ENCODE measurements at regions not wholly inside any gene's neighbourhood (a gene's known extent, or its start where the extent isn't known, plus 50 kb on each side); places are given as distances from the start of the nearest gene placed in this dataset.
"Not testable (repeated sequence)": the region's sequence is repeated elsewhere in the genome, so short reads cannot be mapped to it uniquely, and the experiment has no call there.

DNA sequence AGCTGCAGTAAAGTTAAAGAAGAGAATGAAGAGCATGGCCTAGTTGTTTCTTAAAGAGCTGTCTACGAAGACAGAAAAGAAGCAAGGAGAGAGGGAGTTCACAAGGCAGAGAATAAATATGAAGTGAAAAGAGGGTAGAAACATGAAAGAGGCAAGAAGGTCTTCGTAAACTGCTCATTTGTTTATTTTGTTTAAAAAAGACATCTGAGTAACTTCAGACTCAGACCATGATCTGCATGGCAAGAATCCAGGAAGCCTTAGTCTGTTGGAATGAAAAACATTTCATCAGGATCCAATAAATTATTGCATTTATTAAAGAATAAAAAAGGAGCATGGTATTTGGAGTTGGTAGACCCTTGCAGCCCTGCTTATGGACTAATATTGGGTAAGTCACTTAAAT lies 151.1 kb downstream of the SEM1 start:
- Histone ChIP-seq H3K36me3 (ENCODE audit: control insufficient read depth, insufficient read depth, low read length) (no peaks in the 10 kb centered on the region), H3K4me3 (ENCODE audit: low read depth, low read length) (no peak overlapping the region), H3K27me3 (ENCODE audit: control insufficient read depth, insufficient read depth, low read length) (no peaks in the 10 kb centered on the region)
- TF ChIP-seq, protein P1, sequence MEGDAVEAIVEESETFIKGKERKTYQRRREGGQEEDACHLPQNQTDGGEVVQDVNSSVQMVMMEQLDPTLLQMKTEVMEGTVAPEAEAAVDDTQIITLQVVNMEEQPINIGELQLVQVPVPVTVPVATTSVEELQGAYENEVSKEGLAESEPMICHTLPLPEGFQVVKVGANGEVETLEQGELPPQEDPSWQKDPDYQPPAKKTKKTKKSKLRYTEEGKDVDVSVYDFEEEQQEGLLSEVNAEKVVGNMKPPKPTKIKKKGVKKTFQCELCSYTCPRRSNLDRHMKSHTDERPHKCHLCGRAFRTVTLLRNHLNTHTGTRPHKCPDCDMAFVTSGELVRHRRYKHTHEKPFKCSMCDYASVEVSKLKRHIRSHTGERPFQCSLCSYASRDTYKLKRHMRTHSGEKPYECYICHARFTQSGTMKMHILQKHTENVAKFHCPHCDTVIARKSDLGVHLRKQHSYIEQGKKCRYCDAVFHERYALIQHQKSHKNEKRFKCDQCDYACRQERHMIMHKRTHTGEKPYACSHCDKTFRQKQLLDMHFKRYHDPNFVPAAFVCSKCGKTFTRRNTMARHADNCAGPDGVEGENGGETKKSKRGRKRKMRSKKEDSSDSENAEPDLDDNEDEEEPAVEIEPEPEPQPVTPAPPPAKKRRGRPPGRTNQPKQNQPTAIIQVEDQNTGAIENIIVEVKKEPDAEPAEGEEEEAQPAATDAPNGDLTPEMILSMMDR (IDR thresholded peaks at IDR 0.05; ENCODE audit: insufficient read depth, low read length, poor library complexity, severe bottlenecking) = no peak
- no peak for DNase-seq (ENCODE audit: low read depth)

DNA sequence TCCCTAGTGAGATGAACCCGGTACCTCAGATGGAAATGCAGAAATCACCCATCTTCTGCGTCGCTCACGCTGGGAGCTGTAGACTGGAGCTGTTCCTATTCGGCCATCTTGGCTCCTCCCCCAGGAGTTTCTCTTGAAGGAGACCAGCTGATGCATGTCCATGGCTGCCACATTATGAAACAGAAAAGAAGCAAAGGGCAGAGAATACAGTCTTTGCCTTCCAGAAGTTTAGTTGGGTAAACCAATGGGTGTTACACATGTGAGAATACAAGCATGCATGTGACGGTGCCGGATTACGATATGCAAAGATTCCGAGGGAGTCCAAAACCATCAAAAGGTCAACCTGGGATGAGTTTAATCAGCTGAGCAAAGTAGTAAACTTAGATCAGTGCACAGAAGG lies 151.6 kb downstream of the SEM1 start:
- Histone ChIP-seq H3K36me3 (ENCODE audit: control insufficient read depth, insufficient read depth, low read length) (no peaks in the 10 kb centered on the region), H3K27me3 (ENCODE audit: control insufficient read depth, insufficient read depth, low read length) (no peaks in the 10 kb centered on the region), H3K4me3 (ENCODE audit: low read depth, low read length) (no peak overlapping the region)
- TF ChIP-seq, protein P1 (IDR thresholded peaks at IDR 0.05; ENCODE audit: insufficient read depth, low read length, poor library complexity, severe bottlenecking) = no peak
- DNase-seq (ENCODE audit: low read depth) = no peak

DNA sequence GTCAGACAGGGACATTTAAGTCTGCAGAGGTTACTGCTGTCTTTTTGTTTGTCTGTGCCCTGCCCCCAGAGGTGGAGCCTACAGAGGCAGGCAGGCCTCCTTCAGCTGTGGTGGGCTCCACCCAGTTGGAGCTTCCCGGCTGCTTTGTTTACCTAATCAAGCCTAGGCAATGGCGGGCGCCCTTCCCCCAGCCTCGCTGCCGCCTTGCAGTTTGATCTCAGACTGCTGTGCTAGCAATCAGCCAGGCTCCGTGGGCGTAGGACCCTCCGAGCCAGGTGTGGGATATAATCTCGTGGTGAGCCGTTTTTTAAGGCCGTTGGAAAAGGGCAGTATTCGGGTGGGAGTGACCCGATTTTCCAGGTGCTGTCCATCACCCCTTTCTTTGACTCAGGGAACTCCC lies 152.0 kb downstream of the SEM1 start:
- H3K36me3 ChIP-seq (ENCODE audit: control insufficient read depth, insufficient read depth, low read length); H3K4me3 ChIP-seq (ENCODE audit: low read depth, low read length); H3K27me3 ChIP-seq (ENCODE audit: control insufficient read depth, insufficient read depth, low read length); DNase-seq (ENCODE audit: low read depth): not testable (repeated sequence)

DNA sequence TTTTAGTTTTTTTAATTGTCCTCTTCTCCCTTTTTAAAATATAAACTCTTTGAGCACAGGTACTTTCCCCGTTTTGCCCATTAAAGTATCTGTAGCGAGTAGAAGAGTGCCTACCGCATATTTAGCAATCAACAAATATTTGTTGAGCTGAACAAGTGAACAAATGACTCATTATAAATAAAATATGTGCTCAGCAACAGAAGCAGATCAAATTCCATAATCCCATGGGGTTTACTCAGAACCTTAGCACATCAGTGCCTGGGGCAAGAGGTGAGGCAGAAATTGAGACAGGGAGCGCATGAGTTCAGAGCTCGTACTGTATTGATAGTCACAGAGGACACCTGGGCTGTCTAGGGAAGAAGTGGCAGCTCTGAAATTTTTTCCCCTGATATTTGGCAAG lies 161.0 kb downstream of the SEM1 start:
- Histone ChIP-seq H3K27me3 (ENCODE audit: control insufficient read depth, insufficient read depth, low read length) (no peaks in the 10 kb centered on the region), H3K36me3 (ENCODE audit: control insufficient read depth, insufficient read depth, low read length) (no peaks in the 10 kb centered on the region), H3K4me3 (ENCODE audit: low read depth, low read length) (no peak overlapping the region)
- TF ChIP-seq, protein P1 (IDR thresholded peaks at IDR 0.05; ENCODE audit: insufficient read depth, low read length, poor library complexity, severe bottlenecking) = no peak
- DNase-seq (ENCODE audit: low read depth) = no peak

DNA sequence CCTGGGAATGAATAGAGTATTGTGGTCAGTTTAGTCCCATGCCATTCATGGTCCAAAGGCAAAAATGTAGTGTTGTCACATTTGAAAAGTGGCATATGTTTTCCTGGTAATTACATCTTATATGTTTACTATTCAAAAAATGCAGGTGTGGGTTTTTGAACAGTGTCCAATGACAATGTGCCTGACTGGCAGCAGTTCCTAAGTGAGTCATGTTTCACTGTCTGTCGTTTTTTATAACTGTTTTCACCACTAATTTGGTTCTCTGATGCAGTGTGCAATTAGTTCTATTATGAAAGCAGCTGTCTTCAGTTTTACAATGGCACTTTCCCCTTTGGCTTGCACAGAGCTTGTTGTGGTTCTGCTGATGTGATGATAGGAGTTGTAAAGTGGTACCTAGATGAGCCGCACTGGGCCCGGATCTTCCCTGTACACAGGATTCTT lies 162.3 kb downstream of the SEM1 start:
- TF ChIP-seq, protein P1 (IDR thresholded peaks at IDR 0.05; ENCODE audit: insufficient read depth, low read length, poor library complexity, severe bottlenecking) = no peak
- Histone ChIP-seq H3K4me3 (ENCODE audit: low read depth, low read length) (no peak overlapping the region), H3K36me3 (ENCODE audit: control insufficient read depth, insufficient read depth, low read length) (no peaks in the 10 kb centered on the region), H3K27me3 (ENCODE audit: control insufficient read depth, insufficient read depth, low read length) (no peaks in the 10 kb centered on the region)
- no peak for DNase-seq (ENCODE audit: low read depth)

DNA sequence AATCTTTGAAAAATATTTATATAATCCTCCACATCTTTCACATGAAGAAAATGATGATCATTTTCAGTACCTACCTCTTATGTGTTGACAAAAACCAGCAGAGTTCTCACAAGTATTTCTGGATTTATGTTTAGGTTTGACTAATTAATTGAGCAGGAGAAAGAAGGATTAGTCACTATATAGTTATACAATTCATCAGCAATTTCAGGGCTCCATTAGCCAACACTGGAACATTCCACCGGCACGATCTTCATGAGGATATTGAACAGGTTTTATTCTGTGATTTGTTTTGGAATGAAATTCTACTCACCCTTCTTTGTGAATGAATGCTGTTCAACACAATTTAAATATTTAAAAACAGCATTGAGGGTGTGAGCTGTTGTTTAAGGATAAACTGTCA lies 163.2 kb downstream of the SEM1 start:
- TF ChIP-seq, protein P1 (IDR thresholded peaks at IDR 0.05; ENCODE audit: insufficient read depth, low read length, poor library complexity, severe bottlenecking) = no peak
- Histone ChIP-seq H3K27me3 (ENCODE audit: control insufficient read depth, insufficient read depth, low read length) (no peaks in the 10 kb centered on the region), H3K36me3 (ENCODE audit: control insufficient read depth, insufficient read depth, low read length) (no peaks in the 10 kb centered on the region), H3K4me3 (ENCODE audit: low read depth, low read length) (no peak overlapping the region)
- DNase-seq (ENCODE audit: low read depth) = no peak

All from kidney epithelial cell (primary cell).